ENCODE measurements at regions not wholly inside any gene's neighbourhood (a gene's known extent, or its start where the extent isn't known, plus 50 kb on each side); places are given as distances from the start of the nearest gene placed in this dataset.

DNA sequence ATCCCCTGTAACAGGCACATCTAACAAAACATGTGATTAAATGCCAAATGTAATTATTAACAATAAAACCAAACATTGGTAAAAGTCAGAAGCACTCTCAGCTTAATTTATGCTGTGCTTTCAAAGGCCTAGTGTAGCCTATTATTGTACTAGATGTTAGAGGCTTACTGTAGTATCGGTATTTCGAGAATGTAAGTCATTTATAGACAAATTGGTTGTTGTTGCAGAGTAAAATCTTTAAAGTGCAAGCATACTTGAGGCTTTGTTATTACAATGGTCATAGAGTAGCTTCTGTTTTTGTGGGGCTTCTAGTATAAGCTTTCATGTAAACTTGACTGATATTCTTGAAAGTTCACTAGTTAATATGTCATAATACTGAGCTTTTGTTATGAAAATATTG, 965.8 kb downstream of the PLA2G4A start:
- ChIA-PET CTCF (no interaction called here), POLR2A (no interaction called here)
- H3K36me3 ChIP-seq (ENCODE audit: insufficient read depth, low read length) = no peaks in the 10 kb centered on the region
- DNase-seq = no peak
- Mint-ChIP-seq H3K4me1 (no peaks in the 10 kb centered on the region), H3K4me3 (no peak overlapping the region), H3K27ac (no peak overlapping the region), H3K9me3 (peaks cover 0 to 10% (median 4%) of the 10 kb centered on the region in 5 donors), H3K27me3 (no peaks in the 10 kb centered on the region), H3K36me3 (no peaks in the 10 kb centered on the region)
- H3K4me1 ChIP-seq (ENCODE audit: insufficient read depth, low read length) = no peaks in the 10 kb centered on the region
- H3K9me3 ChIP-seq (ENCODE audit: low read length) = no peaks in the 10 kb centered on the region
- H3K27ac ChIP-seq (ENCODE audit: low read depth, low read length) = no peak overlapping the region
- no peaks in the 10 kb centered on the region for H3K27me3 ChIP-seq (ENCODE audit: insufficient read depth, low read length, poor library complexity, severe bottlenecking)
- H3K4me3 ChIP-seq (ENCODE audit: low read length) = no peak overlapping the region

- Histone ChIP-seq H3K27me3 (ENCODE audit: insufficient read depth, low read length, poor library complexity, severe bottlenecking) (no peaks in the 10 kb centered on the region), H3K9me3 (ENCODE audit: low read length) (no peaks in the 10 kb centered on the region), H3K27ac (ENCODE audit: low read depth, low read length) (no peak overlapping the region), H3K4me1 (ENCODE audit: insufficient read depth, low read length) (no peaks in the 10 kb centered on the region), H3K36me3 (ENCODE audit: insufficient read depth, low read length) (no peaks in the 10 kb centered on the region), H3K4me3 (ENCODE audit: low read length) (no peak overlapping the region)
- Mint-ChIP-seq H3K4me1 (no peaks in the 10 kb centered on the region), H3K4me3 (no peak overlapping the region), H3K27ac (no peak overlapping the region), H3K27me3 (no peaks in the 10 kb centered on the region), H3K36me3 (no peaks in the 10 kb centered on the region), H3K9me3 (peaks cover 0 to 11% (median 5%) of the 10 kb centered on the region in 5 donors)
- no peak for DNase-seq
- ChIA-PET POLR2A (no interaction called here), CTCF (no interaction called here)
Observed at GRCh38 chr1:187809549-187809948, 980.8 kb downstream of the PLA2G4A start.

DNA sequence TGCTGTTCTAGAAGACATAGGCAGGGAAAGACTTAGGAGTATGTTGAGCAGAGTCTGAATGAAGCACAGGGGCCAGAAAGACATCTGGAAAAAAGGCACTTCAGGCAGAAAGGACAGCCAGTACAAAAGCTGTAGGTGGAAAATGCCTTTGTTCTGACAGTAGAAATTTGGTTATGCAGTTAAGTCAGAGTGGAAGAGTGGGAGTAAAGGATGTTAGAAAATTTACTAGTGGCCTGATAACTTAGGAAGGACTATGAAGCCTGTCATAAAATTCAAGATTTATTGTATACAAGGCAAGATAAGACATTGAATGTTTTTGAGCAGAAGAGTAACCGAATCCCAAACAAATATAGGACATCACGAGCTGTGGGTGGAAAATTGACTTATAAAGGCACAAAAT, 987.9 kb downstream of the PLA2G4A start:
- Mint-ChIP-seq H3K36me3 (no peaks in the 10 kb centered on the region), H3K27ac (no peak overlapping the region), H3K27me3 (no peaks in the 10 kb centered on the region), H3K9me3 (peaks cover 4 to 19% (median 7%) of the 10 kb centered on the region in 5 donors), H3K4me1 (no peaks in the 10 kb centered on the region), H3K4me3 (no peak overlapping the region)
- DNase-seq = no peak
- Histone ChIP-seq H3K36me3 (ENCODE audit: insufficient read depth, low read length) (no peaks in the 10 kb centered on the region), H3K27ac (ENCODE audit: low read depth, low read length) (no peak overlapping the region), H3K4me3 (ENCODE audit: low read length) (no peak overlapping the region), H3K4me1 (ENCODE audit: insufficient read depth, low read length) (no peaks in the 10 kb centered on the region), H3K9me3 (ENCODE audit: low read length) (no peaks in the 10 kb centered on the region), H3K27me3 (ENCODE audit: insufficient read depth, low read length, poor library complexity, severe bottlenecking) (no peaks in the 10 kb centered on the region)
- ChIA-PET POLR2A (no interaction called here), CTCF (no interaction called here)

- ChIA-PET POLR2A (no interaction called here), CTCF (no interaction called here)
- Histone ChIP-seq H3K4me1 (ENCODE audit: insufficient read depth, low read length) (no peaks in the 10 kb centered on the region), H3K9me3 (ENCODE audit: low read length) (no peaks in the 10 kb centered on the region), H3K4me3 (ENCODE audit: low read length) (no peak overlapping the region), H3K27ac (ENCODE audit: low read depth, low read length) (no peak overlapping the region), H3K27me3 (ENCODE audit: insufficient read depth, low read length, poor library complexity, severe bottlenecking) (no peaks in the 10 kb centered on the region), H3K36me3 (ENCODE audit: insufficient read depth, low read length) (no peaks in the 10 kb centered on the region)
- H3K27me3 Mint-ChIP-seq = no peaks in the 10 kb centered on the region
- H3K27ac Mint-ChIP-seq = no peak overlapping the region
- H3K4me1 Mint-ChIP-seq = no peaks in the 10 kb centered on the region
- no peaks in the 10 kb centered on the region for H3K36me3 Mint-ChIP-seq
- H3K9me3 Mint-ChIP-seq = peaks cover 4 to 23% (median 12%) of the 10 kb centered on the region in 5 donors
- peak in 1 of 5 donors; percentile 19 for DNase-seq
- H3K4me3 Mint-ChIP-seq = no peak overlapping the region
Observed at GRCh38 chr1:187817782-187818181, 989.0 kb downstream of the PLA2G4A start.

GRCh38 chr1:187819086-187819485, 990.3 kb downstream of the PLA2G4A start:
- no peaks in the 10 kb centered on the region for H3K36me3 Mint-ChIP-seq
- no peak overlapping the region for H3K4me3 Mint-ChIP-seq
- H3K27me3 ChIP-seq (ENCODE audit: insufficient read depth, low read length, poor library complexity, severe bottlenecking) = no peaks in the 10 kb centered on the region
- no peaks in the 10 kb centered on the region for H3K9me3 ChIP-seq (ENCODE audit: low read length)
- no peaks in the 10 kb centered on the region for H3K36me3 ChIP-seq (ENCODE audit: insufficient read depth, low read length)
- ChIA-PET POLR2A (no interaction called here), CTCF (no interaction called here)
- H3K9me3 Mint-ChIP-seq = peaks cover 4 to 24% (median 12%) of the 10 kb centered on the region in 5 donors
- H3K27ac Mint-ChIP-seq = no peak overlapping the region
- H3K27me3 Mint-ChIP-seq = no peaks in the 10 kb centered on the region
- H3K4me3 ChIP-seq (ENCODE audit: low read length) = no peak overlapping the region
- DNase-seq = no peak
- H3K27ac ChIP-seq (ENCODE audit: low read depth, low read length) = no peak overlapping the region
- H3K4me1 Mint-ChIP-seq = no peaks in the 10 kb centered on the region
- H3K4me1 ChIP-seq (ENCODE audit: insufficient read depth, low read length) = no peaks in the 10 kb centered on the region

GRCh38 chr1:187836557-187836956, 1007.8 kb downstream of the PLA2G4A start:
- ChIA-PET POLR2A (no interaction called here), CTCF (no interaction called here)
- Histone ChIP-seq H3K27me3 (ENCODE audit: insufficient read depth, low read length, poor library complexity, severe bottlenecking) (no peaks in the 10 kb centered on the region), H3K9me3 (ENCODE audit: low read length) (no peaks in the 10 kb centered on the region), H3K27ac (ENCODE audit: low read depth, low read length) (no peak overlapping the region), H3K4me1 (ENCODE audit: insufficient read depth, low read length) (no peaks in the 10 kb centered on the region), H3K4me3 (ENCODE audit: low read length) (no peak overlapping the region), H3K36me3 (ENCODE audit: insufficient read depth, low read length) (no peaks in the 10 kb centered on the region)
- Mint-ChIP-seq H3K4me1 (no peaks in the 10 kb centered on the region), H3K4me3 (no peak overlapping the region), H3K27ac (no peak overlapping the region), H3K36me3 (no peaks in the 10 kb centered on the region), H3K27me3 (no peaks in the 10 kb centered on the region), H3K9me3 (peaks cover 4 to 17% (median 12%) of the 10 kb centered on the region in 5 donors)
- no peak for DNase-seq

DNA sequence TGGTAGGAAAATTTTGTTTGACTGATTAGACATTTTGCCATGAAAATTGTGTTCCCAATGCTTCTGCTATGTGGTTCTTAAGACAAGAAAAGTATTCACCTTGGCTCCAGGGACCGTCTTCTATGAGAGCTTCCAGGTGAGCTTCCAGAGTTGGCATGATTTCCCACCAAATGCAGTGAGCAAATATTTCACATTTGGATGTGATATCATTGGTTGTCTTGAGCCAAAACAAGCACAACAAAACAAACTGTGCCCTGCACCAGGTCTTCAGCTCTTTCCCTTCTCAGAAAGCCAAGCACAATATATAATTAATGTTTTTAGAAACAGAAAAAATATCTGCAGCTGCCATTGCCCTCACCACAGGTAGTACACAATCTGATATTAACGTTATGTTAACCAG, 1009.0 kb downstream of the PLA2G4A start:
- Mint-ChIP-seq H3K36me3 (no peaks in the 10 kb centered on the region), H3K4me1 (no peaks in the 10 kb centered on the region)

GRCh38 chr1:187838335-187839293, 1009.9 kb downstream of the PLA2G4A start:
- Mint-ChIP-seq H3K4me3 (no peak overlapping the region), H3K36me3 (no peaks in the 10 kb centered on the region), H3K27me3 (no peaks in the 10 kb centered on the region), H3K27ac (peak overlapping the region in 1 of 8 donors; percentile 50), H3K9me3 (peaks cover 0 to 18% (median 13%) of the 10 kb centered on the region in 5 donors), H3K4me1 (no peaks in the 10 kb centered on the region)
- ChIA-PET CTCF (no interaction called here), POLR2A (no interaction called here)
- Histone ChIP-seq H3K27me3 (ENCODE audit: insufficient read depth, low read length, poor library complexity, severe bottlenecking) (no peaks in the 10 kb centered on the region), H3K4me3 (ENCODE audit: low read length) (no peak overlapping the region), H3K27ac (ENCODE audit: low read depth, low read length) (no peak overlapping the region), H3K4me1 (ENCODE audit: insufficient read depth, low read length) (no peaks in the 10 kb centered on the region), H3K36me3 (ENCODE audit: insufficient read depth, low read length) (no peaks in the 10 kb centered on the region), H3K9me3 (ENCODE audit: low read length) (no peaks in the 10 kb centered on the region)
- no peak for DNase-seq

More for the DNA sequence above, 1009.0 kb downstream of the PLA2G4A start:
- H3K9me3 Mint-ChIP-seq = peaks cover 2 to 15% (median 13%) of the 10 kb centered on the region in 5 donors
- no peak for DNase-seq
- Histone ChIP-seq H3K4me3 (ENCODE audit: low read length) (no peak overlapping the region), H3K27me3 (ENCODE audit: insufficient read depth, low read length, poor library complexity, severe bottlenecking) (no peaks in the 10 kb centered on the region), H3K36me3 (ENCODE audit: insufficient read depth, low read length) (no peaks in the 10 kb centered on the region), H3K27ac (ENCODE audit: low read depth, low read length) (no peak overlapping the region), H3K9me3 (ENCODE audit: low read length) (no peaks in the 10 kb centered on the region), H3K4me1 (ENCODE audit: insufficient read depth, low read length) (no peaks in the 10 kb centered on the region)
- H3K4me3 Mint-ChIP-seq = no peak overlapping the region
- no peak overlapping the region for H3K27ac Mint-ChIP-seq
- CTCF ChIA-PET = no interaction called here
- POLR2A ChIA-PET = no interaction called here
- H3K27me3 Mint-ChIP-seq = no peaks in the 10 kb centered on the region
